ENCODE measurements at regions not wholly inside any gene's neighbourhood (a gene's known extent, or its start where the extent isn't known, plus 50 kb on each side); places are given as distances from the start of the nearest gene placed in this dataset.

GRCh38 chr21:26691416-26691815 is 118.3 kb upstream of the CYYR1 start:
- no peak for TF ChIP-seq CTCF (conservative IDR thresholded peaks at IDR 0.05)
- TF ChIP-seq ZFX (IDR thresholded peaks at IDR 0.05): no peak

All from C4-2B (cell line).